Activated B cell treated with CpG ODN at 0.5 μM for 24 hours (primary cell): ENCODE measurements at regions not wholly inside any gene's neighbourhood (a gene's known extent, or its start where the extent isn't known, plus 50 kb on each side); places are given as distances from the start of the nearest gene placed in this dataset.

Experiments
- ATAC-seq: fragments of 200-7000 bp; cut with Tn5 transposase; one replicate; pipeline ENCODE4 v1.10.0; 2021; ENCODE audit warnings: low read depth, mild to moderate bottlenecking, moderate library complexity
- CTCF ChIA-PET: fragments of 350-600 bp; sonication (Branson Sonifier 250); formaldehyde crosslinking; loops from one replicate; lab custom pipeline; 2021; ENCODE audit warnings: antibody characterized with exemption; lab: Charles Lee
- POLR2A ChIA-PET: fragments of 350-600 bp; sonication (Branson Sonifier 250); formaldehyde crosslinking; loops from one replicate; lab custom pipeline; 2021; ENCODE audit warnings: antibody characterized with exemption; lab: Charles Lee
- DNase-seq: peaks from one replicate; pipeline ENCODE4 v3.0.0; 2022
- H3K27ac Mint-ChIP-seq: one replicate; pipeline ENCODE4 v1.8.0; 2020; ENCODE audit warnings: mixed read lengths
- H3K27me3 Mint-ChIP-seq: one replicate; pipeline ENCODE4 v1.8.0; 2021; ENCODE audit warnings: mixed read lengths
- H3K36me3 Mint-ChIP-seq: one replicate; pipeline ENCODE4 v1.8.0; 2021; ENCODE audit warnings: low read depth, mixed read lengths
- H3K4me1 Mint-ChIP-seq: one replicate; pipeline ENCODE4 v1.8.0; 2021; ENCODE audit warnings: mixed read lengths
- H3K4me3 Mint-ChIP-seq: one replicate; pipeline ENCODE4 v1.8.0; 2020; ENCODE audit warnings: mild to moderate bottlenecking, mixed read lengths
- H3K9me3 Mint-ChIP-seq: one replicate; pipeline ENCODE4 v1.8.0; 2020; ENCODE audit warnings: mixed read lengths
- intact Hi-C: fragments of 100-400 bp; cut with micrococcal nuclease; formaldehyde crosslinking; loops from one replicate; pipeline ENCODE4 v1.15.1; 2024
- TF ChIP-seq, protein P1 (sequence below): fragments of 200-600 bp; IDR thresholded peaks from one replicate; pipeline ENCODE4 v1.8.0; 2022; ENCODE audit warnings: antibody characterized with exemption, mild to moderate bottlenecking

DNA sequence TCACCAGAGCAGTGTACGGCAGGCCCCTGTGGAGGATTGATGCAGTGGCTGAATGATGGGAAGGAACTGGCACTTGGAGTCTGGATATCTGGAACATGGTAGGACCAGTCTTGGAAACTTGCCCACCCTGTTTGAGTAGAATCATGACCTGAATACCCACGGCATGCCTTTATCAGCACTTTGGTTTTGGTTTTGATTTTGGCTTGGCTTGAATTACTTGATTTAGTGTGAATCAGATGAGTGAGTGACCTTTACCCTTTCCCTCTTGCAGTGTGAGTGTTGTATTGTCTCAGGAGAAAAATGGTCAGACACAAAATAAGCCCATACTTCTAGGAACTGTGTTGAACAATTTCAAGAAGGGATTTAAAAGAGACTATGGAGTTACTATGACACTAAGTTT is 801.0 kb upstream of the TSPY4 start:
- CTCF ChIA-PET: no interaction called here

DNA sequence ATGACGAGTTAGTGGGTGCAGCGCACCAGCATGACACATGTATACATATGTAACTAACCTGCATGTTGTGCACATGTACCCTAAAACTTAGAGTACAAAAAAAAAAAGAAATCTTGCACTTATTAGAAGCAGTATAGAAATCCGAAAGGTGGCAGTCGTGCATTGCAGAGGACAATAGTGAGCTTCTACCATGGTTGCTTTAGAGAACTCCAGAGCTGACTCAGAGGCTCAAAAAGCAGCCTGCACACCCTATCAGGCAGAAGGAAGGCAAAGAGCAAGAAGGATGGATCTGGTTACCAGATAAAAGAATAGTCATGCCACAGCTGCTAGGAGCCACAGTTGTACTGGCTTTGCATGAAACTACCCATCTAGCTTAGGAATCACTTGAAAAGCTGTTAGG is 796.0 kb upstream of the TSPY4 start:
- Mint-ChIP-seq H3K27me3 (no peaks in the 10 kb centered on the region), H3K9me3 (no peaks in the 10 kb centered on the region), H3K4me3 (no peak overlapping the region), H3K4me1 (peaks cover 64% of the 10 kb centered on the region), H3K27ac (no peak overlapping the region), H3K36me3 (no peaks in the 10 kb centered on the region)
- ChIA-PET CTCF (no interaction called here), POLR2A (no interaction called here)
- DNase-seq: no peak
- TF ChIP-seq, protein P1, sequence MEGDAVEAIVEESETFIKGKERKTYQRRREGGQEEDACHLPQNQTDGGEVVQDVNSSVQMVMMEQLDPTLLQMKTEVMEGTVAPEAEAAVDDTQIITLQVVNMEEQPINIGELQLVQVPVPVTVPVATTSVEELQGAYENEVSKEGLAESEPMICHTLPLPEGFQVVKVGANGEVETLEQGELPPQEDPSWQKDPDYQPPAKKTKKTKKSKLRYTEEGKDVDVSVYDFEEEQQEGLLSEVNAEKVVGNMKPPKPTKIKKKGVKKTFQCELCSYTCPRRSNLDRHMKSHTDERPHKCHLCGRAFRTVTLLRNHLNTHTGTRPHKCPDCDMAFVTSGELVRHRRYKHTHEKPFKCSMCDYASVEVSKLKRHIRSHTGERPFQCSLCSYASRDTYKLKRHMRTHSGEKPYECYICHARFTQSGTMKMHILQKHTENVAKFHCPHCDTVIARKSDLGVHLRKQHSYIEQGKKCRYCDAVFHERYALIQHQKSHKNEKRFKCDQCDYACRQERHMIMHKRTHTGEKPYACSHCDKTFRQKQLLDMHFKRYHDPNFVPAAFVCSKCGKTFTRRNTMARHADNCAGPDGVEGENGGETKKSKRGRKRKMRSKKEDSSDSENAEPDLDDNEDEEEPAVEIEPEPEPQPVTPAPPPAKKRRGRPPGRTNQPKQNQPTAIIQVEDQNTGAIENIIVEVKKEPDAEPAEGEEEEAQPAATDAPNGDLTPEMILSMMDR: no peak
- no peak for ATAC-seq
- intact Hi-C loops: no loop called here

More for the DNA sequence above, 801.0 kb upstream of the TSPY4 start:
- Mint-ChIP-seq H3K4me3 (peak overlapping the region; percentile 53), H3K27ac (peak overlapping the region; percentile 75), H3K4me1 (peaks cover 56% of the 10 kb centered on the region), H3K9me3 (no peaks in the 10 kb centered on the region), H3K27me3 (no peaks in the 10 kb centered on the region), H3K36me3 (no peaks in the 10 kb centered on the region)
- ATAC-seq (peak; percentile 22), DNase-seq (no peak)
- TF ChIP-seq, protein P1: no peak
- POLR2A ChIA-PET: no interaction called here
- intact Hi-C loops: loop anchor here (2.0 to 5.0 kb wide), 2 partner anchors 1084 to 1263 kb away; no protein-coding TSS in a partner anchor

DNA sequence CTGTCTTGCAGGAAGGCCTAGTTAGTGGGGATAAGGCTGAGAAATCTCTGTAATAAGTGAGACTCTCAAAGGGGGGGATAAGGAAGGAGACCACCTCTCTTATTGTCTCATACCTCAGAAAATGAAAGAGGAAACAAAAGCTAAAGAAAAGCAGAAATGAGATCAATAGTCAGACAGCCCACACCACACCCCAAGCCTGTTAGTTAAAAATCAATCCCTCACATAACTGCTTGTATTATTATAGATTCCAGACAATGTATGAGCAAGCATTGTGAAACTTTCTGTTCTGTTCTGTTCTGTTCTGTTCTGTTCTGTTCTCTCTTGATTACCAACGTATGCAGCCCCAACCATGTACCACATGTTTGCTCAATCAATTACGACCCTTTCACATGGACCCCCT is 792.5 kb upstream of the TSPY4 start:
- intact Hi-C loops: no loop called here
- no peaks in the 10 kb centered on the region for H3K27me3 Mint-ChIP-seq
- DNase-seq (no peak), ATAC-seq (peak; percentile 37)
- TF ChIP-seq, protein P1: no peak
- no peaks in the 10 kb centered on the region for H3K9me3 Mint-ChIP-seq
- no peak overlapping the region for H3K4me3 Mint-ChIP-seq
- H3K27ac Mint-ChIP-seq: peak overlapping the region; percentile 51
- ChIA-PET CTCF (interaction anchor here (0.5 kb wide), 1 partner anchor 671 kb away, joined by 3 read pairs; no protein-coding TSS in a partner anchor), POLR2A (no interaction called here)
- no peaks in the 10 kb centered on the region for H3K36me3 Mint-ChIP-seq
- peaks cover 37% of the 10 kb centered on the region for H3K4me1 Mint-ChIP-seq

DNA sequence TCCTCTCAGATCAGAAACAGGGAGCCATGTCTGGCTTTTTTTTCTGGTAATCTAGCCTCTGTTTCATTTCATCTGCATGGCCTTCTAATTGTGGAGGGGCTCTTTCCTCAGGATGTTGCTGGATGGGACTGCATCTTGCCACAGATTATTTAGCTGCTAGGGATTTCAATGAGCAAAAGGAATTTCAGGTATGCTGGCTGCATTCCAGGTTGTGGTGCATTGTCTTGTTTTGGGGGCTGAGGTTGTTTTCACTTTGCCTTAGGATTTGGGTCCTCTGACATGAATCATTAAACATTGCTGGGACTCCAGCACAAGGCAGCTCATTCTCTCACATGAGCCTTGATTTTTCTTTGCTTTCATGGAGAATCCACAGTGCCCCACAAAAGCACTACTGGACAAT is 789.3 kb upstream of the TSPY4 start:
- no peak overlapping the region for H3K27ac Mint-ChIP-seq
- H3K4me1 Mint-ChIP-seq: peaks cover 27% of the 10 kb centered on the region
- ChIA-PET POLR2A (no interaction called here), CTCF (no interaction called here)
- ATAC-seq: no peak
- H3K4me3 Mint-ChIP-seq: no peak overlapping the region
- no peaks in the 10 kb centered on the region for H3K36me3 Mint-ChIP-seq
- intact Hi-C loops: no loop called here
- H3K27me3 Mint-ChIP-seq: no peaks in the 10 kb centered on the region
- DNase-seq: no peak
- no peaks in the 10 kb centered on the region for H3K9me3 Mint-ChIP-seq
- TF ChIP-seq, protein P1: no peak

DNA sequence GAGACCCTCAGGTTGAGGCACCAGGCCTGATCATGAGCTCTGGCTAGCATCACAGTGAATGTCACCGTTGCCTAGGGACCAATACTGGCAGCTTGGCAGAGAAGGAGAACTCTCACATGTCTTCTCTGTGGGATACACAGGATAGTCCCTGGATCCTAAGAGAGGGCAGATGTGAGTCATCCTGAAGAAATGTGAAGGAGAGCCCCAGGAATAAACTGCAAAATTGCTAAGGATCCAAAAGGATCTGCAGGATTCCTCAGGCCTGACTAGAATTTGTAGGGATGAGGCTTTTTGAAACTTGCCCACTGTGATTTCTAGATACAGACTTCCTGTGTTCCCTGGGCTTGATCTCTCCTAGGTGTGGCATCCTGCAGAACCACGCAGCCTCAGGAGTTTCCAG is 785.9 kb upstream of the TSPY4 start:
- ATAC-seq (no peak), DNase-seq (no peak)
- Mint-ChIP-seq H3K4me3 (no peak overlapping the region), H3K27ac (no peak overlapping the region), H3K9me3 (no peaks in the 10 kb centered on the region), H3K4me1 (peaks cover 2% of the 10 kb centered on the region), H3K36me3 (no peaks in the 10 kb centered on the region), H3K27me3 (no peaks in the 10 kb centered on the region)
- intact Hi-C loops: no loop called here
- TF ChIP-seq, protein P1: no peak
- CTCF ChIA-PET: no interaction called here
- POLR2A ChIA-PET: no interaction called here
